HCT116 (cell line): ENCODE measurements at regions not wholly inside any gene's neighbourhood (a gene's known extent, or its start where the extent isn't known, plus 50 kb on each side); places are given as distances from the start of the nearest gene placed in this dataset.

ENCODE experiments used
- EZH2 ChIP-seq: fragments of 200-600 bp; sonication (generic); IDR thresholded peaks from 2 replicates; pipeline ENCODE4 v1.6.1; 2017; ENCODE audit warnings: antibody characterized with exemption, mixed run types
- POLR2A ChIP-seq: IDR thresholded peaks from 2 replicates; pipeline ENCODE4 v1.7.0; 2011; ENCODE audit warnings: borderline replicate concordance; ENCODE audit not compliant: insufficient read depth, insufficient read length; ENCODE audit errors: extremely low read depth
- ZNF274 ChIP-seq: fragments of 200-500 bp; sonication (Bioruptor generic); IDR thresholded peaks from 2 replicates; pipeline ENCODE4 v1.6.1; 2014; ENCODE audit warnings: mild to moderate bottlenecking, low read depth, low read length, inconsistent platforms
- TF ChIP-seq, protein P1 (sequence below), 3 experiments: fragments of 200-600 bp in 1 of 3; sonication (generic) in 1 of 3; IDR thresholded peaks in 2 of 3; conservative IDR thresholded peaks in 1 of 3; 2 replicates each; pipeline ENCODE4 v1.5.1; 2012 to 2017; ENCODE audit warnings: low read depth in 2 of 3, low read length in 2 of 3, antibody characterized with exemption in 1 of 3, borderline replicate concordance in 1 of 3, control low read depth in 1 of 3, mild to moderate bottlenecking in 1 of 3, mixed read lengths in 1 of 3, mixed run types in 1 of 3, moderate library complexity in 1 of 3; ENCODE audit not compliant: insufficient read depth in 1 of 3
- TF ChIP-seq, protein P2 (sequence below): IDR thresholded peaks from 2 replicates; pipeline ENCODE4 v1.6.1; 2011; ENCODE audit warnings: mild to moderate bottlenecking, low read length, moderate library complexity; ENCODE audit not compliant: insufficient replicate concordance; ENCODE audit errors: extremely low read depth

DNA sequence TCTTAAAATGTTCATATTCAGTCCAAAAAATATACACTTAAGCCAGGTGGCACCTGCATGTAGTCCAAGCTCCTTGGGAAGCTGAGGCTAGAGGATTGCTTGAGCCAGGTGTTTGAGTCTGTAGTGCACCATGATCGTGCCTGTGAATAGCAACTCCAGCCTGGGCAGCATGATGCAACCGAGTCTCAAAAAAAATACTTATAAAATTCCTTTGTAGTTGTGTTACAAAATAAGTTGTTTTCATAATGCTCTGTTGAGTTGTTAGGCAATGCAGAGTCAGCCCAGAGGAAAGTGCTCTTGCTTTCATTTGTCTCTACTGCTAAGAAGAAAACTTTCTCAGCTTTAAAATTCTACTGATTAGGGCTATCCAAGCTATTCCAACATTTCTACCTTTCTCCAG lies 442.8 kb upstream of the ARRDC4 start:
- TF ChIP-seq, protein P1, sequence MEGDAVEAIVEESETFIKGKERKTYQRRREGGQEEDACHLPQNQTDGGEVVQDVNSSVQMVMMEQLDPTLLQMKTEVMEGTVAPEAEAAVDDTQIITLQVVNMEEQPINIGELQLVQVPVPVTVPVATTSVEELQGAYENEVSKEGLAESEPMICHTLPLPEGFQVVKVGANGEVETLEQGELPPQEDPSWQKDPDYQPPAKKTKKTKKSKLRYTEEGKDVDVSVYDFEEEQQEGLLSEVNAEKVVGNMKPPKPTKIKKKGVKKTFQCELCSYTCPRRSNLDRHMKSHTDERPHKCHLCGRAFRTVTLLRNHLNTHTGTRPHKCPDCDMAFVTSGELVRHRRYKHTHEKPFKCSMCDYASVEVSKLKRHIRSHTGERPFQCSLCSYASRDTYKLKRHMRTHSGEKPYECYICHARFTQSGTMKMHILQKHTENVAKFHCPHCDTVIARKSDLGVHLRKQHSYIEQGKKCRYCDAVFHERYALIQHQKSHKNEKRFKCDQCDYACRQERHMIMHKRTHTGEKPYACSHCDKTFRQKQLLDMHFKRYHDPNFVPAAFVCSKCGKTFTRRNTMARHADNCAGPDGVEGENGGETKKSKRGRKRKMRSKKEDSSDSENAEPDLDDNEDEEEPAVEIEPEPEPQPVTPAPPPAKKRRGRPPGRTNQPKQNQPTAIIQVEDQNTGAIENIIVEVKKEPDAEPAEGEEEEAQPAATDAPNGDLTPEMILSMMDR (IDR thresholded peaks at IDR 0.05 in 2 of 3, conservative IDR thresholded peaks at IDR 0.05 in 1 of 3; ENCODE audit: borderline replicate concordance in 1 of 3, insufficient read depth in 1 of 3, low read depth in 2 of 3, low read length in 2 of 3) = no peak
- TF ChIP-seq POLR2A (no peak), ZNF274 (no peak), EZH2 (no peak)
- TF ChIP-seq, protein P2, sequence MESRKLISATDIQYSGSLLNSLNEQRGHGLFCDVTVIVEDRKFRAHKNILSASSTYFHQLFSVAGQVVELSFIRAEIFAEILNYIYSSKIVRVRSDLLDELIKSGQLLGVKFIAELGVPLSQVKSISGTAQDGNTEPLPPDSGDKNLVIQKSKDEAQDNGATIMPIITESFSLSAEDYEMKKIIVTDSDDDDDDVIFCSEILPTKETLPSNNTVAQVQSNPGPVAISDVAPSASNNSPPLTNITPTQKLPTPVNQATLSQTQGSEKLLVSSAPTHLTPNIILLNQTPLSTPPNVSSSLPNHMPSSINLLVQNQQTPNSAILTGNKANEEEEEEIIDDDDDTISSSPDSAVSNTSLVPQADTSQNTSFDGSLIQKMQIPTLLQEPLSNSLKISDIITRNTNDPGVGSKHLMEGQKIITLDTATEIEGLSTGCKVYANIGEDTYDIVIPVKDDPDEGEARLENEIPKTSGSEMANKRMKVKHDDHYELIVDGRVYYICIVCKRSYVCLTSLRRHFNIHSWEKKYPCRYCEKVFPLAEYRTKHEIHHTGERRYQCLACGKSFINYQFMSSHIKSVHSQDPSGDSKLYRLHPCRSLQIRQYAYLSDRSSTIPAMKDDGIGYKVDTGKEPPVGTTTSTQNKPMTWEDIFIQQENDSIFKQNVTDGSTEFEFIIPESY = no peak
